Panc1 (cell line): ENCODE measurements at regions not wholly inside any gene's neighbourhood (a gene's known extent, or its start where the extent isn't known, plus 50 kb on each side); places are given as distances from the start of the nearest gene placed in this dataset.

Experiments
- ATAC-seq: fragments of 200-7000 bp; cut with Tn5 transposase; 2 replicates; pipeline ENCODE4 v1.9.1; 2020; ENCODE audit warnings: mild to moderate bottlenecking, moderate library complexity
- BruUV-seq: library from RNA; stranded (reverse); fragments of 400-500 nt; replicated peaks from 2 replicates; lab custom pipeline; 2021; lab: Mats Ljungman, UMichigan
- CTCF ChIA-PET: fragments of 300-600 bp; sonication (Branson Sonifier 250); formaldehyde crosslinking; loops from one replicate; lab custom pipeline; 2022; ENCODE audit warnings: antibody characterized with exemption; lab: Charles Lee
- POLR2A ChIA-PET: fragments of 300-600 bp; sonication (Branson Sonifier 250); formaldehyde crosslinking; loops from one replicate; lab custom pipeline; 2022; ENCODE audit warnings: antibody characterized with exemption; lab: Charles Lee
- DNase-seq: peaks from one replicate; pipeline ENCODE4 v3.0.0-alpha.2; 2010; ENCODE audit warnings: low read depth, low spot score
- H3K27ac ChIP-seq: 2 replicates; pipeline ENCODE4 v1.5.1; 2011; ENCODE audit warnings: mild to moderate bottlenecking, low read length, inconsistent platforms
- H3K27me3 ChIP-seq: fragments of 200-500 bp; sonication (Bioruptor generic); 2 replicates; pipeline ENCODE4 v1.6.0; 2014; ENCODE audit warnings: low read length, inconsistent platforms; ENCODE audit not compliant: control insufficient read depth, insufficient read depth
- H3K36me3 ChIP-seq: fragments of 200-500 bp; sonication (Bioruptor generic); 2 replicates; pipeline ENCODE4 v1.5.1; 2014; ENCODE audit warnings: inconsistent platforms, mild to moderate bottlenecking, low read length, moderate library complexity; ENCODE audit not compliant: control insufficient read depth, insufficient read depth
- H3K4me1 ChIP-seq: 2 replicates; pipeline ENCODE4 v1.5.1; 2011; ENCODE audit warnings: inconsistent platforms, mild to moderate bottlenecking, low read length, moderate library complexity; ENCODE audit not compliant: control insufficient read depth, insufficient read depth
- H3K4me3 ChIP-seq, 2 experiments: 2 replicates each; pipeline ENCODE4 v1.5.1; 2011 to 2012; ENCODE audit warnings: low read depth in 2 of 2, low read length in 2 of 2, mild to moderate bottlenecking in 2 of 2, inconsistent platforms in 1 of 2, moderate library complexity in 1 of 2
- H3K9me3 ChIP-seq: fragments of 200-500 bp; sonication (Bioruptor generic); 2 replicates; pipeline ENCODE4 v1.5.1; 2014; ENCODE audit warnings: low read depth, mild to moderate bottlenecking, inconsistent platforms, low read length, moderate library complexity; ENCODE audit not compliant: control insufficient read depth, insufficient read depth
- CTCF ChIP-seq: fragments of 450-650 bp; IDR thresholded peaks from 2 replicates; pipeline ENCODE4 v1.5.1; 2017; ENCODE audit warnings: mild to moderate bottlenecking
- POLR2AphosphoS5 ChIP-seq: IDR thresholded peaks from 2 replicates; pipeline ENCODE4 v1.6.1; 2012; ENCODE audit warnings: mild to moderate bottlenecking, low read depth, low read length, moderate library complexity
- REST ChIP-seq, 2 experiments: IDR thresholded peaks; 2 replicates each; pipeline ENCODE4 v1.6.1; 2011 to 2012; ENCODE audit warnings: low read depth in 2 of 2, control low read depth in 1 of 2, low read length in 1 of 2, mild to moderate bottlenecking in 1 of 2, moderate library complexity in 1 of 2; ENCODE audit not compliant: insufficient read depth in 1 of 2
- SIN3A ChIP-seq: IDR thresholded peaks from 2 replicates; pipeline ENCODE4 v1.6.1; 2012; ENCODE audit warnings: low read depth, mild to moderate bottlenecking, low read length, moderate library complexity, borderline replicate concordance; ENCODE audit not compliant: insufficient read depth
- TCF7L2 ChIP-seq: IDR thresholded peaks from 2 replicates; pipeline ENCODE4 v1.6.1; 2011; ENCODE audit warnings: mild to moderate bottlenecking, low read depth, low read length, inconsistent platforms
- in situ Hi-C: cut with HindIII; loops from 2 replicates; pipeline ENCODE4 v1.10.0; 2016; ENCODE audit warnings: low sequenced_read_pairs, low pct_unique_long_range_greater_than_20kb
- intact Hi-C: fragments of 100-400 bp; cut with micrococcal nuclease; formaldehyde crosslinking; loops from one replicate; pipeline ENCODE4 v1.10.0; 2022; ENCODE audit not compliant: unreplicated experiment

GRCh38 chr7:46210467-46210866 lies 289.4 kb upstream of the IGFBP3 start:
- no peaks in the 10 kb centered on the region for H3K4me1 ChIP-seq
- in situ Hi-C loops: no loop called here
- H3K9me3 ChIP-seq: no peaks in the 10 kb centered on the region
- ChIA-PET POLR2A (no interaction called here), CTCF (no interaction called here)
- no TSS peak for BruUV-seq
- ATAC-seq (no peak), DNase-seq (no peak)
- no peak overlapping the region for H3K4me3 ChIP-seq
- no peak overlapping the region for H3K27ac ChIP-seq
- TF ChIP-seq SIN3A (no peak), POLR2AphosphoS5 (no peak)
- intact Hi-C loops: no loop called here
- no peaks in the 10 kb centered on the region for H3K27me3 ChIP-seq
- no peaks in the 10 kb centered on the region for H3K36me3 ChIP-seq

DNA sequence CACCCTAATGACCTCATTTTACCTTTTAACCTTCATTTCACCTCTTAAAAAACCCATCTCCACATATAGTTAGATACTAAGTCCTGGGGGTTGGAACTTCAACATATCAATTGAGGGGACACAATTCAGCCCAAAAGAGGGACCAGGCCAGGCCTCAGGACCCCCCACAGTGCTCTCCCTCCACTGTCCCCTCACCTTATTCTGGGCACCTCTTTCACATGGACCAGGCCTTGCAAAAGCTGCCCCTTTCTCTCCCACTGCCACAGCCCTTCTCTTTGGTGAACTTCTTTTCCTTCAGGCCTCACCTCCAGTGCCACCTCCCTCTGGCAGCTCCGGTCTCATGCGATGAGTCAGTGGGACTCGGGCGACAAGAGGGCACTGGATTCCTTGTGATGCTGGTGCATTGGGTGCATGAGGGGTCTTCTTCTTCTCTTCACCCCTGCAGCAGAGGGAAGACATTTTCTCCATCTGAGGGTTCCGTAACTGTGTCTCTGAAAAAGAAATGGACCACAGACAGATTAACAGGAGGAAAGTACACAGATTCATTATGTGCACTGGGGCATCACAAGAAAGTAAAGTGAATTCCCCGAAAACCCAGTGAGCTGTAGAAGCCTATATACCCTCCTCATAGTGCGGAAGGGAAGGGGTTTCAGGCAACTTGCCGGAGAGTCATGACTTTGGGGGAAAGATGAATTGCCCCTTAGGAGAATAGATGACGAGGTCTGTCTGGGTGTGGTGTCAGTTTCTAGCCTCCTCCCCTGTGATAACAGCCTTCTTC lies 288.7 kb upstream of the IGFBP3 start:
- H3K27ac ChIP-seq: no peak overlapping the region
- no TSS peak for BruUV-seq
- H3K36me3 ChIP-seq: no peaks in the 10 kb centered on the region
- no peaks in the 10 kb centered on the region for H3K27me3 ChIP-seq
- CTCF ChIA-PET: no interaction called here
- no peak for TF ChIP-seq CTCF
- TF ChIP-seq REST (IDR thresholded peaks at IDR 0.05; ENCODE audit: insufficient read depth in 1 of 2, low read depth in 2 of 2, low read length in 1 of 2): no peak
- no peak for TF ChIP-seq TCF7L2
- no peak for TF ChIP-seq SIN3A
- TF ChIP-seq POLR2AphosphoS5: no peak
- intact Hi-C loops (no loop called here), in situ Hi-C loops (no loop called here)
- H3K4me3 ChIP-seq: no peak overlapping the region
- H3K9me3 ChIP-seq: no peaks in the 10 kb centered on the region
- DNase-seq: no peak
- no peak for ATAC-seq
- H3K4me1 ChIP-seq: no peaks in the 10 kb centered on the region
- POLR2A ChIA-PET: no interaction called here
